ENCODE measurements at regions not wholly inside any gene's neighbourhood (a gene's known extent, or its start where the extent isn't known, plus 50 kb on each side); places are given as distances from the start of the nearest gene placed in this dataset.

- DNase-seq (ENCODE audit: low spot score in 2 of 2, unreplicated experiment in 2 of 2): no peak
- TF ChIP-seq CTCF (IDR thresholded peaks at IDR 0.05; ENCODE audit: unreplicated experiment): no peak
- H3K4me1 Mint-ChIP-seq: no peaks in the 10 kb centered on the region
- H3K27ac Mint-ChIP-seq: no peak overlapping the region
- no peaks in the 10 kb centered on the region for H3K36me3 Mint-ChIP-seq
- H3K27me3 Mint-ChIP-seq (ENCODE audit: low read depth): no peaks in the 10 kb centered on the region
- peaks cover 4% of the 10 kb centered on the region for H3K9me3 Mint-ChIP-seq
- no peak overlapping the region for H3K4me3 Mint-ChIP-seq
Measured at GRCh38 chr6:101266063-101266462, 127.4 kb upstream of the GRIK2 start.

GRCh38 chr6:101268541-101268940, 125.0 kb upstream of the GRIK2 start:
- TF ChIP-seq CTCF (IDR thresholded peaks at IDR 0.05; ENCODE audit: unreplicated experiment): no peak
- H3K4me3 Mint-ChIP-seq: no peak overlapping the region
- DNase-seq (ENCODE audit: low spot score in 2 of 2, unreplicated experiment in 2 of 2): no peak
- H3K4me1 Mint-ChIP-seq: no peaks in the 10 kb centered on the region
- H3K9me3 Mint-ChIP-seq: peaks cover 11% of the 10 kb centered on the region
- H3K27ac Mint-ChIP-seq: no peak overlapping the region
- no peaks in the 10 kb centered on the region for H3K36me3 Mint-ChIP-seq
- no peaks in the 10 kb centered on the region for H3K27me3 Mint-ChIP-seq (ENCODE audit: low read depth)

GRCh38 chr6:101275251-101275650, 118.3 kb upstream of the GRIK2 start:
- no peak overlapping the region for H3K27ac Mint-ChIP-seq
- DNase-seq (ENCODE audit: low spot score in 2 of 2, unreplicated experiment in 2 of 2): no peak
- H3K27me3 Mint-ChIP-seq (ENCODE audit: low read depth): no peaks in the 10 kb centered on the region
- peaks cover 11% of the 10 kb centered on the region for H3K9me3 Mint-ChIP-seq
- no peak overlapping the region for H3K4me3 Mint-ChIP-seq
- H3K4me1 Mint-ChIP-seq: no peaks in the 10 kb centered on the region
- TF ChIP-seq CTCF (IDR thresholded peaks at IDR 0.05; ENCODE audit: unreplicated experiment): no peak
- no peaks in the 10 kb centered on the region for H3K36me3 Mint-ChIP-seq

GRCh38 chr6:101276066-101276465, 117.4 kb upstream of the GRIK2 start:
- Mint-ChIP-seq H3K4me3 (no peak overlapping the region), H3K27ac (no peak overlapping the region), H3K4me1 (no peaks in the 10 kb centered on the region), H3K36me3 (no peaks in the 10 kb centered on the region), H3K27me3 (ENCODE audit: low read depth) (no peaks in the 10 kb centered on the region), H3K9me3 (peaks cover 6% of the 10 kb centered on the region)
- TF ChIP-seq CTCF (IDR thresholded peaks at IDR 0.05; ENCODE audit: unreplicated experiment): no peak
- DNase-seq (ENCODE audit: low spot score in 2 of 2, unreplicated experiment in 2 of 2): no peak

- Mint-ChIP-seq H3K9me3 (peaks cover 7% of the 10 kb centered on the region), H3K4me1 (no peaks in the 10 kb centered on the region), H3K36me3 (no peaks in the 10 kb centered on the region), H3K4me3 (no peak overlapping the region), H3K27ac (no peak overlapping the region), H3K27me3 (ENCODE audit: low read depth) (no peaks in the 10 kb centered on the region)
- TF ChIP-seq CTCF (IDR thresholded peaks at IDR 0.05; ENCODE audit: unreplicated experiment): no peak
- no peak for DNase-seq (ENCODE audit: low spot score in 2 of 2, unreplicated experiment in 2 of 2)
Measured at GRCh38 chr6:101279410-101279809, 114.1 kb upstream of the GRIK2 start.

- Mint-ChIP-seq H3K27ac (no peak overlapping the region), H3K27me3 (ENCODE audit: low read depth) (no peaks in the 10 kb centered on the region), H3K36me3 (no peaks in the 10 kb centered on the region), H3K9me3 (peaks cover 7% of the 10 kb centered on the region), H3K4me3 (no peak overlapping the region), H3K4me1 (no peaks in the 10 kb centered on the region)
- no peak for TF ChIP-seq CTCF (IDR thresholded peaks at IDR 0.05; ENCODE audit: unreplicated experiment)
- no peak for DNase-seq (ENCODE audit: low spot score in 2 of 2, unreplicated experiment in 2 of 2)
Measured at GRCh38 chr6:101281266-101281665, 112.2 kb upstream of the GRIK2 start.
